Ovary (tissue), 7 donors: ENCODE measurements at regions not wholly inside any gene's neighbourhood (a gene's known extent, or its start where the extent isn't known, plus 50 kb on each side); places are given as distances from the start of the nearest gene placed in this dataset.

Experiments
- DNase-seq, 5 donors: peaks; one replicate each; pipeline ENCODE4 v3.0.0-alpha.2; 2019 to 2020
- H3K27ac ChIP-seq, 2 donors: fragments of 200-600 bp; one replicate each; pipeline versions ENCODE4 v1.5.1 to v1.8.0; 2019 to 2022
- H3K27me3 ChIP-seq: fragments of 200-600 bp; one replicate; pipeline ENCODE4 v1.8.0; 2022
- H3K36me3 ChIP-seq: fragments of 200-600 bp; sonication (generic); one replicate; pipeline ENCODE4 v1.5.1; 2019
- H3K4me1 ChIP-seq: one replicate; pipeline ENCODE4 v1.8.1; 2013; ENCODE audit warnings: mild to moderate bottlenecking, moderate library complexity; ENCODE audit not compliant: insufficient read depth
- H3K4me3 ChIP-seq: fragments of 200-600 bp; sonication (generic); one replicate; pipeline ENCODE4 v1.5.1; 2017
- H3K9me3 ChIP-seq, 2 donors: fragments of 200-600 bp in 1 of 2; sonication (generic) in 1 of 2; one replicate each; pipeline versions ENCODE4 v1.5.1 to v1.8.1; 2013 to 2019; ENCODE audit warnings: mild to moderate bottlenecking in 1 of 2, moderate library complexity in 1 of 2
- EP300 ChIP-seq: sonication (generic); formaldehyde crosslinking; IDR thresholded peaks from one replicate; pipeline ENCODE4 v1.6.1; 2017; ENCODE audit warnings: antibody characterized with exemption
- POLR2A ChIP-seq: fragments of 450-650 bp; IDR thresholded peaks from one replicate; pipeline ENCODE4 v1.6.1; 2017; ENCODE audit warnings: antibody characterized with exemption, mild to moderate bottlenecking, moderate library complexity
- WGBS, 3 donors: extraction: QIAGEN DNeasy Blood & Tissue Kit in 1 of 3; methylation state at CpG; one replicate each; pipeline versions ENCODE4 v1.1.5 to v1.1.7; 2013 to 2017; 5-methylcytosine and 5-hydroxymethylcytosine counted together
- intact Hi-C, 4 donors: fragments of 100-400 bp; cut with DNase I; formaldehyde crosslinking; loops; one replicate each; pipeline versions ENCODE4 v1.11.0 to v1.15.1; 2022 to 2023
- TF ChIP-seq, protein P1 (sequence below), 3 donors: fragments of 450-650 bp in 2 of 3; fragments of 200-600 bp in 1 of 3; IDR thresholded peaks; one replicate each; pipeline versions ENCODE4 v1.5.1 to v1.8.0; 2016 to 2022; ENCODE audit warnings: antibody characterized with exemption in 3 of 3, mild to moderate bottlenecking in 1 of 3
- donor health status: DM: no; HTN: no; CAD: no; lungs with moderate emphysema.
- donor health status: DM: no; HTN: no; CAD: no.
- donor health status: Bipolar disorder and iron deficiency.
- donor health status: DM: no; HTN: no; CAD: no.
- donor health status: DM: yes; HTN: yes; CAD: no.

DNA sequence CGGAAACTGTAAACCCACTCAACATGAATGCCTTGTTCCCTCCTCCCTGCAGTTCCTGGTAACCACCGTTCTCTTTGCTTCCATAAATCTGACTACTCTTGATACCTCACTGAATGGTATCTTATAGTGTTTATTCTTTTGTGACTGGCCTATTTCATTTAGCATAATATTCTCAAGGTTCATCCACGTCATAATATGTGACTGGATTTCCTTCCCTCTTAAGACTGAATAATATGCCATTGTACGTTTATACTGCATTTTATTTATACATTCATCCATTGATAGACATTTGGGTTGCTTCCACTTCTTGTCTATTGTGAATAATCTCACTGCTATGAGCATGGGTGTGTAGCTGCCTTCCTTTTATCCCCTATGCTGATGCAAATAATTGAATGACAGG lies 253.3 kb upstream of the SMARCA2 start:
- no peak for TF ChIP-seq EP300
- TF ChIP-seq POLR2A = no peak
- TF ChIP-seq, protein P1, sequence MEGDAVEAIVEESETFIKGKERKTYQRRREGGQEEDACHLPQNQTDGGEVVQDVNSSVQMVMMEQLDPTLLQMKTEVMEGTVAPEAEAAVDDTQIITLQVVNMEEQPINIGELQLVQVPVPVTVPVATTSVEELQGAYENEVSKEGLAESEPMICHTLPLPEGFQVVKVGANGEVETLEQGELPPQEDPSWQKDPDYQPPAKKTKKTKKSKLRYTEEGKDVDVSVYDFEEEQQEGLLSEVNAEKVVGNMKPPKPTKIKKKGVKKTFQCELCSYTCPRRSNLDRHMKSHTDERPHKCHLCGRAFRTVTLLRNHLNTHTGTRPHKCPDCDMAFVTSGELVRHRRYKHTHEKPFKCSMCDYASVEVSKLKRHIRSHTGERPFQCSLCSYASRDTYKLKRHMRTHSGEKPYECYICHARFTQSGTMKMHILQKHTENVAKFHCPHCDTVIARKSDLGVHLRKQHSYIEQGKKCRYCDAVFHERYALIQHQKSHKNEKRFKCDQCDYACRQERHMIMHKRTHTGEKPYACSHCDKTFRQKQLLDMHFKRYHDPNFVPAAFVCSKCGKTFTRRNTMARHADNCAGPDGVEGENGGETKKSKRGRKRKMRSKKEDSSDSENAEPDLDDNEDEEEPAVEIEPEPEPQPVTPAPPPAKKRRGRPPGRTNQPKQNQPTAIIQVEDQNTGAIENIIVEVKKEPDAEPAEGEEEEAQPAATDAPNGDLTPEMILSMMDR (IDR thresholded peaks at IDR 0.05) = no peak
- Histone ChIP-seq H3K4me3 (no peak overlapping the region), H3K27ac (no peak overlapping the region), H3K27me3 (no peaks in the 10 kb centered on the region), H3K36me3 (no peaks in the 10 kb centered on the region), H3K4me1 (no peaks in the 10 kb centered on the region), H3K9me3 (no peaks in the 10 kb centered on the region)
- WGBS, 3 donors = 59 to 81% (median 68%) methylated on average over 4 of the region's 4 CpGs
- intact Hi-C loops = no loop called here
- DNase-seq = no peak

DNA sequence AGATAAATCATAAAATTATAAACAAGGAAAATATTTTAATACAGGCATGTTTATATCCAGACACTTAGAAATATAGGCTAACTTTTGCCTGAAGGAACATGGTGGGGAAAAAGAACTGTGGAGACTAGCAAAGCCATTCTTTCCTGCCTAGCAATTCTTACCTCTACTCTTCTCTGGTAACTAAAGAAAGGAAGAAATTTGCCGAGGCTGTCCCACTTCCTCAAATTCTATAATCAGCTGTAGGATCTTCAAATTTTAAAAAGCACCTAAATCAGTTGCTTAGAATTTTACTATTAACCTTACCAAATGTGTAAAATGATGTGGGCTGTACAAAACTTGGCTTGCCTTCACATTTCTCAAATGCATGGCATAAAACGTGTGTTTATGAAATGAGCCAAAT lies 249.1 kb upstream of the SMARCA2 start:
- no peak for DNase-seq
- H3K4me3 ChIP-seq = no peak overlapping the region
- H3K4me1 ChIP-seq = no peaks in the 10 kb centered on the region
- no peaks in the 10 kb centered on the region for H3K36me3 ChIP-seq
- no peaks in the 10 kb centered on the region for H3K9me3 ChIP-seq
- 37 to 49% (median 48%) methylated on average over 2 of the region's 2 CpGs for WGBS, 3 donors
- H3K27ac ChIP-seq = no peak overlapping the region
- intact Hi-C loops = no loop called here
- TF ChIP-seq EP300 = no peak
- TF ChIP-seq, protein P1 (IDR thresholded peaks at IDR 0.05) = no peak
- TF ChIP-seq POLR2A = no peak
- H3K27me3 ChIP-seq = no peaks in the 10 kb centered on the region

DNA sequence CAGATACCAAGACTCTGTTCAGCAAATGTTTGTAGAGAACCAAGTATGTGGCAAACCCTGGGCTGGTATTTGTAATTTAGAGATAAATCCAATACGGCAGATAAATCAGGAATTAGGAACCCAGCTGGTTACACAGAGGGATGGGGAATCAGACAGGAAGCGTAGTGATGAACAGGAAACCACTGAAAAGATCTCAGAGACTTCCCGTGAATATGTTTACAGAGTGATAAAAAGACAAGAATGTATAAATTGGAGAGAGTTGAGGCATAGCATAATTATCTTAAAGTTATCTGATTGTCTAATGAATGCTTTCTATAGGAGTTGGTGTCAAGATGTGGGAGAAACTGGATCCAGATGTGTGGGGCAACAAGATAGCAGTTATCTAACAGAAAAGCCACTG lies 246.6 kb upstream of the SMARCA2 start:
- no peak overlapping the region for H3K4me3 ChIP-seq
- no peaks in the 10 kb centered on the region for H3K27me3 ChIP-seq
- no peak for DNase-seq
- H3K36me3 ChIP-seq = no peaks in the 10 kb centered on the region
- no peaks in the 10 kb centered on the region for H3K9me3 ChIP-seq
- H3K27ac ChIP-seq = no peak overlapping the region
- TF ChIP-seq POLR2A (no peak), EP300 (no peak)
- TF ChIP-seq, protein P1 (IDR thresholded peaks at IDR 0.05) = no peak
- intact Hi-C loops = no loop called here
- WGBS, 3 donors = 40 to 45% (median 43%) methylated on average over 3 of the region's 3 CpGs
- H3K4me1 ChIP-seq = no peaks in the 10 kb centered on the region

DNA sequence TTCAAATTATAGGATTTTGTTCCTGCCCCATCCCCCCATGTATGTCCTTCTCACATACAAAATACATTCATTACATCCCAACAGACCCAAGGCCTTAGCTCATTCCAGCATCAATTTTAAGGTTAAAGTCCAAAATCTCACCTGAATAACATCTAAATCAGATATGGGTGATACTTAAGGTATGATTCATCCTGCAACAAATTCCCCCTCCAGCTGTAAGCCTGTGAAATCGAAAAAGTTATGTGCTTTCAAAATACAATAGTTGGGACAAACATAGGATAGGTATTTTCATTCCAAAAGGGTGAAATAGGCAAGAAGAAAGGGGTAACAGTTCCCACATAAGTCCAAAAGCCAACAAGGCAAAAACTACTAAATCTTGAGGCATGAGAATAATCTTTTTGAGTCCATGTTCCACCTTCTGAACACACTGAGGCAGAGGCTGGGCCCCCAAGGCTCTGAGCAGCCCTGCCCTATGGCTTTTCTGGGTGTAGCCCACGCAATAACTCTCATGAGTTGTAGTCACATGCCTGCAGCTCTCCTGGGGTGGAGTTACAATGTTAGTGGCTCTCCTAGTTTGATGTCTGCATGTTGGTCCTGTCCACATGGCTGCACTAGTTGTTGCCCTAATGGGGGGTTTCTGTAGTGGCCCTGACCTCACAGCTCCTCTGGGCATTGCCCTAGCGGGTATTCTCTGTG lies 243.9 kb upstream of the SMARCA2 start:
- WGBS, 3 donors = 70 to 71% (median 71%) methylated on average over 3 of the region's 3 CpGs
- intact Hi-C loops = no loop called here
- Histone ChIP-seq H3K36me3 (no peaks in the 10 kb centered on the region), H3K9me3 (no peaks in the 10 kb centered on the region), H3K4me1 (no peaks in the 10 kb centered on the region), H3K4me3 (no peak overlapping the region), H3K27me3 (no peaks in the 10 kb centered on the region), H3K27ac (no peak overlapping the region)
- TF ChIP-seq, protein P1 (IDR thresholded peaks at IDR 0.05) = no peak
- TF ChIP-seq POLR2A (no peak), EP300 (no peak)
- no peak for DNase-seq
